MCF 10A (cell line): ENCODE measurements at regions not wholly inside any gene's neighbourhood (a gene's known extent, or its start where the extent isn't known, plus 50 kb on each side); places are given as distances from the start of the nearest gene placed in this dataset.
A peak's percentile ranks its signal among the peaks of the same experiment; 100 is the strongest.

Experiments
- BruUV-seq: library from RNA; stranded (reverse); fragments of 400-500 nt; replicated peaks from 2 replicates; lab custom pipeline; 2021; lab: Mats Ljungman, UMichigan
- CTCF ChIA-PET: fragments of 300-600 bp; sonication (Branson Sonifier 250); formaldehyde crosslinking; extraction: SDS; loops from one replicate; lab custom pipeline; 2021; ENCODE audit warnings: antibody characterized with exemption, inconsistent platforms; lab: Yijun Ruan, JAX
- POLR2A ChIA-PET: fragments of 300-600, 350-650 bp; sonication (Branson Sonifier 250); formaldehyde crosslinking; extraction: SDS; loops from one replicate; lab custom pipeline; 2020; ENCODE audit warnings: antibody characterized with exemption, inconsistent platforms; lab: Yijun Ruan, JAX
- DNase-seq: peaks from one replicate; pipeline ENCODE4 v3.0.0-alpha.2; 2018; ENCODE audit not compliant: unreplicated experiment
- H3K27ac Mint-ChIP-seq: one replicate; pipeline ENCODE4 v1.8.0; 2022; ENCODE audit warnings: mild to moderate bottlenecking, low read depth, mixed read lengths; ENCODE audit not compliant: unreplicated experiment
- H3K27me3 Mint-ChIP-seq: one replicate; pipeline ENCODE4 v1.8.0; 2022; ENCODE audit warnings: mixed read lengths; ENCODE audit not compliant: insufficient read depth, unreplicated experiment
- H3K36me3 Mint-ChIP-seq: one replicate; pipeline ENCODE4 v1.8.0; 2022; ENCODE audit warnings: mild to moderate bottlenecking, moderate library complexity, mixed read lengths; ENCODE audit not compliant: insufficient read depth, unreplicated experiment
- H3K4me1 Mint-ChIP-seq: one replicate; pipeline ENCODE4 v1.8.0; 2022; ENCODE audit warnings: mixed read lengths; ENCODE audit not compliant: insufficient read depth, unreplicated experiment
- H3K4me3 Mint-ChIP-seq: one replicate; pipeline ENCODE4 v1.8.0; 2022; ENCODE audit warnings: mild to moderate bottlenecking, moderate library complexity, mixed read lengths; ENCODE audit not compliant: unreplicated experiment
- H3K9me3 Mint-ChIP-seq: one replicate; pipeline ENCODE4 v1.8.0; 2022; ENCODE audit warnings: mixed read lengths; ENCODE audit not compliant: unreplicated experiment
- CTCF ChIP-seq: fragments of 200-600 bp; IDR thresholded peaks from one replicate; pipeline ENCODE4 v1.8.0; 2022; ENCODE audit warnings: antibody characterized with exemption, mild to moderate bottlenecking; ENCODE audit not compliant: unreplicated experiment
- intact Hi-C: fragments of 100-400 bp; cut with micrococcal nuclease; formaldehyde crosslinking; loops from 2 replicates; pipeline ENCODE4 v1.14.1; 2022

DNA sequence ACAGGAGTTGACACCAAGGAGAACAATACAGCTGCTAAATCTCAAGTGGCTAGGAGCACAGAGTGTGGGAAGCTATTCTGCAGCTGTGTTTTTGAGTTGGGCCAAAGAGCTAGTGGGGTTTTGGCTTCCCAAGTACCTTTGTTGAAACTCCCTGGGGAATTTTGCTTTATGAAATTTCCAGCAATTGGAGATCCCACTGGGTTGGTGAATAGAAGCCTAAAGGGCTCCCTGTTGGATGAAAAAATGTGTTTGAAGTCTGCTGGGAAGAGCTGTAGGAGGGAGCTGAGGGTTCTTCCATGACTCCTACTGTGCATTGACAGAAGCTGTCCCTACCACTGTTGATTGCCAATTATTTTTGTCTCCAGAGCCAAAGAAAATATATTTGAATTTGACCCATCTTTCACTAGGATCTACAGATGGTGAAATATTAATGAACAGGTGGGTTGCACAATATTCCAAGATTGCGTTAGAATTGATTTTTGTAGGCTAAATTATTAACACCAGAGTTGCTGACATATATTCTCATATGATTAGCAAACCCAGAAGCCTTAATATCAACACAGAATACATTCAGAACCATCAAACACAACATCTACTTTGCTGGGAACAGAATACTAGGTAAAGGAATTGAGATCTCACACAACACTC lies 95.4 kb upstream of the CYP1B1 start:
- ChIA-PET CTCF (interaction anchor here (0.7 to 0.9 kb wide), 4 partner anchors 14 to 103 kb away, joined by 3 to 4 read pairs (median 3); no protein-coding TSS in a partner anchor), POLR2A (interaction anchor here (0.8 to 12.7 kb wide), 9 partner anchors 13 to 95 kb away, joined by 3 to 168 read pairs (median 4); partner anchors contain the start of gene CYP1B1)
- Mint-ChIP-seq H3K27ac (peak overlapping the region; percentile 36), H3K9me3 (no peaks in the 10 kb centered on the region), H3K27me3 (no peaks in the 10 kb centered on the region), H3K4me3 (no peak overlapping the region), H3K36me3 (peaks cover 27% of the 10 kb centered on the region), H3K4me1 (peaks cover 64% of the 10 kb centered on the region)
- TF ChIP-seq CTCF = no peak
- DNase-seq = peak; percentile 71
- no TSS peak for BruUV-seq
- intact Hi-C loops = loop anchor here (5.0 kb wide), 2 partner anchors 54 to 94 kb away; partner anchors contain the start of gene CYP1B1

DNA sequence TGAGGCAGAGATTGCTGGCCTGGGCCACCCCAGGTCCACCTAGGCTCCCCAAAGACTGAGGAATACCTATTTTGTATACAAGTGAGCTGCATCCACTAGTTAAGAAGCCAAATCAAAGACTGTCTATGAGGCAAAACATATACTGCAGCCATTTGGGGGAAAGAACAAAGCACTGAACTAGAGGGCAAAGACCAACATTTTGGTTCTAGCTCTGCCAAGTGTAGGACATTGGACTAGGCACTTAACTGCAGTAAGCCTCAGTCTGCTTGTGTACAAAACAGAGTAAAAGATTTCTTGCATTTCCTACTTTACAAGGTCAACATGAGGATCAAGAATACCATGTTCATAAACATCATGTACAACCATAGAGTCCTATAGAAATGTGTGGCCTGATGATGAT lies 94.8 kb upstream of the CYP1B1 start:
- CTCF ChIA-PET = interaction anchor here (0.7 to 0.9 kb wide), 4 partner anchors 13 to 94 kb away, joined by 3 read pairs; no protein-coding TSS in a partner anchor
- H3K4me3 Mint-ChIP-seq = no peak overlapping the region

GRCh38 chr2:38170067-38170466 lies 94.1 kb upstream of the CYP1B1 start:
- no peak for DNase-seq
- no peaks in the 10 kb centered on the region for H3K9me3 Mint-ChIP-seq
- H3K36me3 Mint-ChIP-seq = peaks cover 33% of the 10 kb centered on the region
- ChIA-PET POLR2A (interaction anchor here (2.0 to 12.7 kb wide), 2 partner anchors 22 to 61 kb away, joined by 5 to 168 read pairs; no protein-coding TSS in a partner anchor), CTCF (interaction anchor here (0.9 to 1.4 kb wide), 2 partner anchors 29 to 94 kb away, joined by 3 to 4 read pairs; partner anchors contain the start of gene CYP1B1)
- H3K27me3 Mint-ChIP-seq = no peaks in the 10 kb centered on the region
- no TSS peak for BruUV-seq
- H3K27ac Mint-ChIP-seq = peak overlapping the region; percentile 74
- no peak overlapping the region for H3K4me3 Mint-ChIP-seq
- H3K4me1 Mint-ChIP-seq = peaks cover 55% of the 10 kb centered on the region
- no peak for TF ChIP-seq CTCF
- intact Hi-C loops = loop anchor here (5.0 kb wide), 2 partner anchors 53 to 93 kb away; partner anchors contain the start of gene CYP1B1

More for the DNA sequence above, 94.8 kb upstream of the CYP1B1 start:
- DNase-seq = no peak
- TF ChIP-seq CTCF = no peak
- intact Hi-C loops = loop anchor here (5.0 kb wide), 2 partner anchors 53 to 93 kb away; partner anchors contain the start of gene CYP1B1
- H3K9me3 Mint-ChIP-seq = no peaks in the 10 kb centered on the region
- BruUV-seq = no TSS peak
- peak overlapping the region; percentile 36 for H3K27ac Mint-ChIP-seq
- peaks cover 30% of the 10 kb centered on the region for H3K36me3 Mint-ChIP-seq
- POLR2A ChIA-PET = interaction anchor here (0.8 to 12.7 kb wide), 8 partner anchors 14 to 94 kb away, joined by 3 to 168 read pairs (median 4); partner anchors contain the start of gene CYP1B1
- peaks cover 61% of the 10 kb centered on the region for H3K4me1 Mint-ChIP-seq
- H3K27me3 Mint-ChIP-seq = no peaks in the 10 kb centered on the region
